Testis (tissue), 2 donors: ENCODE measurements at regions not wholly inside any gene's neighbourhood (a gene's known extent, or its start where the extent isn't known, plus 50 kb on each side); places are given as distances from the start of the nearest gene placed in this dataset.

Experiments
- DNase-seq: peaks from one replicate; pipeline ENCODE4 v3.0.0-alpha.2; 2019
- H3K27ac ChIP-seq, 2 donors: fragments of 200-600 bp; sonication (generic); one replicate each; pipeline ENCODE4 v1.5.1; 2019
- H3K27me3 ChIP-seq: fragments of 200-600 bp; sonication (generic); one replicate; pipeline ENCODE4 v1.5.1; 2019
- H3K36me3 ChIP-seq: fragments of 200-600 bp; sonication (generic); one replicate; pipeline ENCODE4 v1.5.1; 2017; ENCODE audit warnings: low read depth; ENCODE audit errors: missing control alignments
- H3K4me1 ChIP-seq: fragments of 200-600 bp; sonication (generic); one replicate; pipeline ENCODE4 v1.5.1; 2019
- H3K4me3 ChIP-seq, 2 donors: fragments of 200-600 bp; sonication (generic); one replicate each; pipeline ENCODE4 v1.5.1; 2017 to 2019
- H3K9me3 ChIP-seq: fragments of 200-600 bp; sonication (generic); one replicate; pipeline ENCODE4 v1.5.1; 2017
- POLR2A ChIP-seq: fragments of 450-650 bp; IDR thresholded peaks from one replicate; pipeline ENCODE4 v1.6.1; 2017; ENCODE audit warnings: antibody characterized with exemption, mild to moderate bottlenecking, moderate library complexity
- WGBS, 2 donors: methylation state at CpG; one replicate each; pipeline ENCODE4 v1.1.5; 2018; 5-methylcytosine and 5-hydroxymethylcytosine counted together
- intact Hi-C: fragments of 100-400 bp; cut with DNase I; formaldehyde crosslinking; loops from one replicate; pipeline ENCODE4 v1.15.1; 2023; ENCODE audit warnings: low total_unique reads
- TF ChIP-seq, protein P1 (sequence below), 3 experiments: fragments of 450-650 bp in 2 of 3; fragments of 200-600 bp in 1 of 3; sonication (generic) in 1 of 3; IDR thresholded peaks; one replicate each; pipeline ENCODE4 v1.5.1; 2016 to 2019; ENCODE audit warnings: antibody characterized with exemption in 3 of 3, mild to moderate bottlenecking in 2 of 3, moderate library complexity in 1 of 3

DNA sequence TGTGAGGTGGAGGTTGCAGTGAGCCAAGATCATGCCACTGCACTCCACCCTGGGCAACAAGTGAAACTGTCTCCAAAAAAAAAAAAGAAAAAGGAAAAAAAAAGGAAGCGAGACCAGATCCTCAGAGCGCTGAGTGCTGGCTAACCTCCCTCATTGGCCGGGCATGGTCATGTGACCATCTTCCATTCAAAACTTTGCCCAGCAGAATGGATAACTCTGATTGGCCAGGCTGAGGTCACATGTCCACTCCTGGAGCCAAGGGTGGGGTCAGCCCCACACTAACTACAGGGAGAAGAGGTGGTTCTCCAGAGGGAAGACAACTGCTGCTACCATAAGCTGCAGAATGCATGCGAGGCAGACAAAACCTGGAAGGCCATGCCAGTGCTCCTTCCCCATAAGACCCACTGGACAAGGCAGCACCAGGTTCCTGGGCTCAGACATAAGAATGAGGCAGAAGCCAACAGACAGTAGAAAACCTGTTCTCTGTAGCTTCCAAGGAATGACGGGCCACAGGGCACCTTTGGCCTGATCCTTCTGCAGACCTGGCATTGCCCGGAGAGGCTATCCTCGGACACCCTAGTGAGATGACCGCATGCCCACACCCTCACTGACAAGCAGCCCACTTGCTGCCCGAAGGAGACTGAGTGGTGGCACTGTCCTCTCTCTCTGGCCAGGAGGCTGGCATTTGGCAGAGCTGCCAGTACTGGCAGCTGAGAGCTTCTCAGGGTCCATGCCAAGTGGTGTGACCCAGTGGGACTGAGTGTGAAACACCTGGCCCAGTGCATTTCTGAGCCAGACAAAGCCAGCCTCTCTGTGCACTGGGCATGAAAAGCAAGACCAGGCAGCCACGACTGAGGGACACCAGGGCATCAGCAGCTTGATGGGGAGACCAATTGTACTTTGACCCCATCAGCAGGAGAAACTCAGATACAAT, 311.9 kb upstream of the SULF2 start:
- intact Hi-C loops = no loop called here
- Histone ChIP-seq H3K4me1 (no peaks in the 10 kb centered on the region), H3K9me3 (no peaks in the 10 kb centered on the region), H3K27me3 (no peaks in the 10 kb centered on the region), H3K27ac (no peak overlapping the region), H3K36me3 (no peaks in the 10 kb centered on the region), H3K4me3 (peak overlapping the region in 1 of 2 donors; percentile 9)
- DNase-seq = peak; percentile 71
- WGBS, 2 donors = 82 to 83% methylated on average over 10 of the region's 10 CpGs
- TF ChIP-seq, protein P1, sequence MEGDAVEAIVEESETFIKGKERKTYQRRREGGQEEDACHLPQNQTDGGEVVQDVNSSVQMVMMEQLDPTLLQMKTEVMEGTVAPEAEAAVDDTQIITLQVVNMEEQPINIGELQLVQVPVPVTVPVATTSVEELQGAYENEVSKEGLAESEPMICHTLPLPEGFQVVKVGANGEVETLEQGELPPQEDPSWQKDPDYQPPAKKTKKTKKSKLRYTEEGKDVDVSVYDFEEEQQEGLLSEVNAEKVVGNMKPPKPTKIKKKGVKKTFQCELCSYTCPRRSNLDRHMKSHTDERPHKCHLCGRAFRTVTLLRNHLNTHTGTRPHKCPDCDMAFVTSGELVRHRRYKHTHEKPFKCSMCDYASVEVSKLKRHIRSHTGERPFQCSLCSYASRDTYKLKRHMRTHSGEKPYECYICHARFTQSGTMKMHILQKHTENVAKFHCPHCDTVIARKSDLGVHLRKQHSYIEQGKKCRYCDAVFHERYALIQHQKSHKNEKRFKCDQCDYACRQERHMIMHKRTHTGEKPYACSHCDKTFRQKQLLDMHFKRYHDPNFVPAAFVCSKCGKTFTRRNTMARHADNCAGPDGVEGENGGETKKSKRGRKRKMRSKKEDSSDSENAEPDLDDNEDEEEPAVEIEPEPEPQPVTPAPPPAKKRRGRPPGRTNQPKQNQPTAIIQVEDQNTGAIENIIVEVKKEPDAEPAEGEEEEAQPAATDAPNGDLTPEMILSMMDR (IDR thresholded peaks at IDR 0.05) = no peak
- TF ChIP-seq POLR2A = no peak

DNA sequence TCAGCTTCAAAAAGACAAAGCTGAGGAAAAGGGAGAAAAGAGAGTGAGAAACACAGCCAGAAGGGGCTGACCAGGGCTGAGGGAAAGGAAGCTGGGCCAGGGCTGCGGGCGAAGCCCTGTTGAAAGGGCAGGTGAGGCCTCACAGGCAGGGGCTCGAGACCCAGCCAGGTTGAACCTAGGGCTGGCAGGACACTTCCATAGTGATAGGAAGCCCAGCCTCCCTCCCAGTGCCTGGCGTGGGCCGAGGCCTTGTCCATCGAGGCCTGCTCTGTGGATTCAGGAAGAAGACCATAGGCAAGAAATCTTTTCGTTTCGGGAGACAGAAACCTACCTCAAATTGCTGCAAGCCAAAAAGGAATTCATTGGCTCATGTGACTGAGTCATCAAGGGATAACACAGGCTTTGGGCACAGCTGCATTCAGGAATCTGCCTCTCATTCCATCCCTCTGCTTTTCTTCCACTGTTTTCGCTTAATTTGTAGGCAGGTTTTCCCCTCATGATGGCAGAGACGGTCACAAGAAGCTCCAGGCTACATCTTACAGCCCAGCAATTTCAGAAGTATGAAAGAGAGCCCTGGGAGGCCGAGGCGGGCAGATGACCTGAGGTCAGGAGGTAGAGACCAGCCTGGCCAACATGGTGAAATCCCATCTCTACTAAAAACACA, 311.1 kb upstream of the SULF2 start:
- WGBS, 2 donors = 70 to 72% methylated on average over 7 to 12 of the region's 12 CpGs
- no peaks in the 10 kb centered on the region for H3K36me3 ChIP-seq
- intact Hi-C loops = no loop called here

DNA sequence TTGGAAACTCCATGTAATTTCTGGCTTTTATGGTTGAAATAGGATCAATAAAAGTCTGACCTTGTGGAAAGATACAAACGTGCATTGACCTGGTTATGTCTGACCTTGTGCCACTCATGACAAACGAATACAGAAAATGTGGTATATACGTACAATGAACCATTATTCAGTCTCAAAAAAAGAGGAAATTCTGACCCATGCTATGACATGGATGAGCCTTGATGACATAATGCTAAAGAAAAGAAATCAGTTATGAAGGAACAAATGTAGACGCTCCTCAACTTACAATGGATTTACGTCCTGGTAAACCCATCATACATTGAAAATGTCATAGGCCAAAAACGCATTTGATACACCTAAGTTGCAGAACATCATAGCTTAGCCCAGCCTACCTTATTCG, 309.7 kb upstream of the SULF2 start:
- DNase-seq = no peak
- Histone ChIP-seq H3K36me3 (no peaks in the 10 kb centered on the region), H3K27me3 (no peaks in the 10 kb centered on the region), H3K4me1 (no peaks in the 10 kb centered on the region), H3K4me3 (no peak overlapping the region), H3K27ac (no peak overlapping the region), H3K9me3 (no peaks in the 10 kb centered on the region)
- intact Hi-C loops = no loop called here
- TF ChIP-seq POLR2A = no peak
- TF ChIP-seq, protein P1 (IDR thresholded peaks at IDR 0.05) = no peak
- WGBS, 2 donors = 86% methylated on average over 7 of the region's 7 CpGs

More for the DNA sequence above, 311.1 kb upstream of the SULF2 start:
- Histone ChIP-seq H3K27ac (no peak overlapping the region), H3K4me1 (no peaks in the 10 kb centered on the region), H3K27me3 (no peaks in the 10 kb centered on the region), H3K4me3 (peak overlapping the region in 1 of 2 donors; percentile 9), H3K9me3 (no peaks in the 10 kb centered on the region)
- DNase-seq = no peak
- no peak for TF ChIP-seq POLR2A
- TF ChIP-seq, protein P1 (IDR thresholded peaks at IDR 0.05) = no peak

DNA sequence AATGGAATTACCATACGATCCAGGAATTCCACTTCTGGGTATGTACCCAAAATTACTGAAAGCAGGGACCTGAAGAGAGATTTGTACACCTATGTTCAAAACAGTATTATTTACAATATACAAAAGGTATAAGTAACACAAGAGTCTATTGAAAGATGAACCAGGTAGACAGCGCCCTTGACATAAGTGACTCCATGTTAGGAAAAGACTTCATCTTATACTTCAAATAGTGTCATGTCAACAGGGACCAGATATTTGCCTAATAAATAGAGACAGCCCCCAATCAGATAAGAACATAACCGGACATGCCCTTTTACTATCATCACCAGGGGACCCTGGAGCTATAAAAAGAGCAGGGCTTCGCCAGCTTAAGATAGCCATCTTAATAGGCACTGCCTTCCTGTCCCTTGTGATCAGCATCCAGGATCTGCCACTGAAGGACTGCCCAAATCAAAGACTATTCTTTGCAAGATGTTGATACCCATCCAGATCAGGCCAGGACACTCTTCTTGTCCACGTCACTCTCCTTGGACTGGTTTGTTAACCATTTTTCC, 309.0 kb upstream of the SULF2 start:
- intact Hi-C loops = no loop called here
- Histone ChIP-seq H3K4me1 (no peaks in the 10 kb centered on the region), H3K27ac (no peak overlapping the region), H3K4me3 (no peak overlapping the region), H3K36me3 (no peaks in the 10 kb centered on the region), H3K27me3 (no peaks in the 10 kb centered on the region), H3K9me3 (no peaks in the 10 kb centered on the region)
- TF ChIP-seq POLR2A = no peak
- TF ChIP-seq, protein P1 (IDR thresholded peaks at IDR 0.05) = no peak
- no peak for DNase-seq
- WGBS, 2 donors = 91 to 95% methylated on average over 5 of the region's 5 CpGs
